SU-DHL-6 (cell line): ENCODE measurements at regions not wholly inside any gene's neighbourhood (a gene's known extent, or its start where the extent isn't known, plus 50 kb on each side); places are given as distances from the start of the nearest gene placed in this dataset.

Experiments used
- CTCF ChIP-seq: fragments of 200-600 bp; sonication (generic); IDR thresholded peaks from one replicate; pipeline ENCODE4 v1.5.1; 2017; ENCODE audit warnings: antibody characterized with exemption, mild to moderate bottlenecking, low read length, moderate library complexity; ENCODE audit not compliant: insufficient read depth, poor library complexity, severe bottlenecking
- EZH2phosphoT487 ChIP-seq: fragments of 200-600 bp; sonication (generic), shearing (Covaris generic); conservative IDR thresholded peaks from 2 replicates; pipeline ENCODE4 v1.6.1; 2018; ENCODE audit warnings: mild to moderate bottlenecking, antibody characterized with exemption, low read length, moderate library complexity, mixed read lengths

GRCh38 chr5:27125856-27126255, 87.5 kb upstream of the CDH9 start:
- TF ChIP-seq CTCF (no peak), EZH2phosphoT487 (no peak)
